Naive B cell (primary cell): ENCODE measurements at regions not wholly inside any gene's neighbourhood (a gene's known extent, or its start where the extent isn't known, plus 50 kb on each side); places are given as distances from the start of the nearest gene placed in this dataset.

Experiments
- ATAC-seq, 2 donors: fragments of 150-1000 bp; cut with Tn5 transposase; 2 replicates each; pipeline ENCODE4 v1.10.0; 2021; ENCODE audit warnings: low read depth in 2 of 2, mild to moderate bottlenecking in 2 of 2, moderate library complexity in 2 of 2
- DNase-seq: peaks from one replicate; pipeline ENCODE4 v3.0.0; 2022
- H3K27ac Mint-ChIP-seq, 6 donors: one replicate each; pipeline ENCODE4 v1.8.0; 2020 to 2022; ENCODE audit warnings: mild to moderate bottlenecking in 6 of 6, mixed read lengths in 6 of 6, moderate library complexity in 5 of 6, inconsistent platforms in 2 of 6
- H3K27me3 Mint-ChIP-seq, 3 donors: one replicate each; pipeline ENCODE4 v1.8.0; 2021 to 2022; ENCODE audit warnings: mixed read lengths in 3 of 3, mild to moderate bottlenecking in 1 of 3
- H3K36me3 Mint-ChIP-seq, 2 donors: one replicate each; pipeline ENCODE4 v1.8.0; 2020 to 2022; ENCODE audit warnings: mixed read lengths in 2 of 2, inconsistent platforms in 1 of 2, mild to moderate bottlenecking in 1 of 2
- H3K4me1 Mint-ChIP-seq, 3 donors: one replicate each; pipeline ENCODE4 v1.8.0; 2020 to 2022; ENCODE audit warnings: mixed read lengths in 3 of 3, inconsistent platforms in 1 of 3, mild to moderate bottlenecking in 1 of 3, moderate library complexity in 1 of 3
- H3K4me3 Mint-ChIP-seq, 8 donors: one replicate each; pipeline ENCODE4 v1.8.0; 2020 to 2022; ENCODE audit warnings: mild to moderate bottlenecking in 8 of 8, mixed read lengths in 8 of 8, moderate library complexity in 8 of 8, inconsistent platforms in 2 of 8
- H3K9me3 Mint-ChIP-seq, 7 donors: one replicate each; pipeline ENCODE4 v1.8.0; 2020 to 2022; ENCODE audit warnings: mixed read lengths in 7 of 7, mild to moderate bottlenecking in 5 of 7, inconsistent platforms in 2 of 7, moderate library complexity in 1 of 7

GRCh38 chr7:12066004-12066403, 145.1 kb upstream of the TMEM106B start:
- Mint-ChIP-seq H3K4me3 (no peak overlapping the region), H3K36me3 (no peaks in the 10 kb centered on the region)

GRCh38 chr7:12066521-12066920, 144.6 kb upstream of the TMEM106B start:
- H3K9me3 Mint-ChIP-seq: no peaks in the 10 kb centered on the region
- DNase-seq (no peak), ATAC-seq (peak; percentile 18 to 35)
- H3K27ac Mint-ChIP-seq: peak overlapping the region in 1 of 6 donors; percentile 1
- no peaks in the 10 kb centered on the region for H3K36me3 Mint-ChIP-seq
- H3K4me1 Mint-ChIP-seq: no peaks in the 10 kb centered on the region
- no peaks in the 10 kb centered on the region for H3K27me3 Mint-ChIP-seq
- H3K4me3 Mint-ChIP-seq: no peak overlapping the region

More at GRCh38 chr7:12066004-12066403, 145.1 kb upstream of the TMEM106B start:
- no peak for DNase-seq
- ATAC-seq: no peak
- no peaks in the 10 kb centered on the region for H3K27me3 Mint-ChIP-seq
- no peaks in the 10 kb centered on the region for H3K9me3 Mint-ChIP-seq
- H3K4me1 Mint-ChIP-seq: no peaks in the 10 kb centered on the region
- peak overlapping the region in 2 of 6 donors; percentile 64 to 92 for H3K27ac Mint-ChIP-seq

DNA sequence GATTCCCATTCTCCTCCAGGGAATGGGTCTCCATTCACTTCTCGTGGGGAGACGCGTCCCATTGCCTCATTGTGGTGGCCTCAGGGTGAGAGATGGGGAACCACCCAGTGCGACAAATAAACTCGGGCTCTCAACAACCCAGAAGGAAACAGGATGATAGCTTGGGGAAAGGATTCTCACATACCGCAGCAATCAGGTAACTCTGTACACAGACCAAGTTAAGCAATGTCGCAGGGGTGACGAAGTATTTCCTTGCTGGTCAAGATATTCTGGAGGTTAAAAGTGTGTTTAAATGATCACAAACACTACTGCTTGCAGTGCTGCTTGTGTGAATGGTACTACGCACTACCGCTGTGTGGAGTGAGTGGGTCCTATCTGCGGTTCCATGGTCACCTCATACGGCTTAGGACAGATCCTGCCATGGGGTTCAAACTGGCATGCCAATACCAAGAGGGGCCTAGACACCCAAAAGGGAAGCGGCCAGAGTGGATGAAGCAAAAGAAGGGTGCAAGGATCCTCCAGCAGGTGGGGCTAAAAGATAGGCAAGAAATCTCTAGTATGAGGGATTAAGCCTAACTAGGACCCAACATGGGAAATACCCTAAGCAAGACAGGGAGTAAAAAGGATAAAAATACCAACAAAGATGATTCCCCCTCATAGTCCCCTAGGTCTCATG, 143.8 kb upstream of the TMEM106B start:
- Mint-ChIP-seq H3K9me3 (no peaks in the 10 kb centered on the region), H3K27me3 (peaks cover 0 to under 1% (median under 1%) of the 10 kb centered on the region in 3 donors), H3K4me3 (no peak overlapping the region), H3K36me3 (no peaks in the 10 kb centered on the region), H3K4me1 (no peaks in the 10 kb centered on the region), H3K27ac (no peak overlapping the region)
- ATAC-seq (peak; percentile 64 to 72), DNase-seq (peak; percentile 43)

- Mint-ChIP-seq H3K4me3 (no peak overlapping the region), H3K36me3 (peaks cover 0 to 3% of the 10 kb centered on the region in 2 donors), H3K27me3 (peaks cover 0 to 6% (median 4%) of the 10 kb centered on the region in 3 donors), H3K4me1 (no peaks in the 10 kb centered on the region), H3K9me3 (peaks cover 0 to 11% (median 3%) of the 10 kb centered on the region in 7 donors), H3K27ac (no peak overlapping the region)
- DNase-seq (no peak), ATAC-seq (no peak)
Observed at GRCh38 chr7:12069757-12070156, 141.3 kb upstream of the TMEM106B start.

- H3K27me3 Mint-ChIP-seq: peaks cover under 1 to 6% (median 4%) of the 10 kb centered on the region in 3 donors
- H3K27ac Mint-ChIP-seq: peak overlapping the region in 2 of 6 donors; percentile 1 to 13
- H3K4me1 Mint-ChIP-seq: no peaks in the 10 kb centered on the region
- ATAC-seq (no peak), DNase-seq (no peak)
- peaks cover 6 to 9% of the 10 kb centered on the region in 2 donors for H3K36me3 Mint-ChIP-seq
- peaks cover 6 to 27% (median 11%) of the 10 kb centered on the region in 7 donors for H3K9me3 Mint-ChIP-seq
- no peak overlapping the region for H3K4me3 Mint-ChIP-seq
Observed at GRCh38 chr7:12074889-12075288, 136.2 kb upstream of the TMEM106B start.

- no peak for ATAC-seq
- H3K36me3 Mint-ChIP-seq: peaks cover 4 to 6% of the 10 kb centered on the region in 2 donors
- H3K27ac Mint-ChIP-seq: no peak overlapping the region
- H3K9me3 Mint-ChIP-seq: peaks cover 2 to 13% (median 6%) of the 10 kb centered on the region in 7 donors
- DNase-seq: no peak
- no peak overlapping the region for H3K4me3 Mint-ChIP-seq
- H3K4me1 Mint-ChIP-seq: no peaks in the 10 kb centered on the region
- peaks cover 3 to 13% (median 8%) of the 10 kb centered on the region in 3 donors for H3K27me3 Mint-ChIP-seq
Observed at GRCh38 chr7:12080006-12080405, 131.1 kb upstream of the TMEM106B start.

GRCh38 chr7:12085516-12085915, 125.6 kb upstream of the TMEM106B start:
- no peak for ATAC-seq

DNA sequence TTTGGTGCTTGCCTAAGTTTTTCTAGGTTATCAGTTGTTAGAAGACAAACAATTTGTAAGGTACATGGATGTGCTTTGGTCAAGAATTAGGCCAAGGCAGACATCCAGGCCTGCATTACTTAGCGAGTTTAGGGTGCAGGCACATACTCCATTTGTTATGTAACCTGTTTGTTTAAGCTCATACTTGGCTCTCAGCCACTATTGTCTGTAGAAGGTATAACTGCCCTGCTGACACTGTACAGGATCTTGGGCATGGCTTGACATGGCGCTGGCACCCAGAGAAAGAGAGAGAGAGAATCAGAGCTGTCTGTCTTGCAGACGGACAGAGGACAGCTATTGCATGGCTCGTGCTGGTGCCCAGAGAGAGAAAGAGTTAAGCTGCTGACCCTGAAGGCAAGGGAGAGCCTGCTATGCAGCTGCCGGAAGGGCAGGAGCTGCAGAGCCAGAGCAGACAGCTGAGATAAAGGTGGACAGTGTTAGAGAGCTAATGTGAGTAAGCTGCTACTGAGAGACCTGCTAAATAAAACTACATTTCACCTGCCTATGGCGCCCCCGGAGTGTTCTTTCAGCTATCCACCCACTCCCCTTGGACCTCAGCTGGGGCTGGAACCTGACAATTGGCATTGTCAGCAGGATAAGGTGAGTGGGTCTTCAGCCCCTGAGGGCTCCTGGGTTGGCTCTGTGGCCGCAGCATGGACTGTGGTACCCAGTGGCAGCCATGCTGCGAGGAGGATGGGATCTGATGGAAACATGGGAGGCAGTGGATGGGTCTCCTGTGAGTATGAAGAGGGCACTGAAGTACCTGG, 120.9 kb upstream of the TMEM106B start:
- H3K27ac Mint-ChIP-seq: no peak overlapping the region

More at GRCh38 chr7:12085516-12085915, 125.6 kb upstream of the TMEM106B start:
- peaks cover 0 to 3% (median 0%) of the 10 kb centered on the region in 7 donors for H3K9me3 Mint-ChIP-seq
- peaks cover 7 to 15% (median 12%) of the 10 kb centered on the region in 3 donors for H3K27me3 Mint-ChIP-seq
- H3K27ac Mint-ChIP-seq: no peak overlapping the region
- no peaks in the 10 kb centered on the region for H3K4me1 Mint-ChIP-seq
- no peak overlapping the region for H3K4me3 Mint-ChIP-seq
- no peak for DNase-seq
- no peaks in the 10 kb centered on the region for H3K36me3 Mint-ChIP-seq

DNA sequence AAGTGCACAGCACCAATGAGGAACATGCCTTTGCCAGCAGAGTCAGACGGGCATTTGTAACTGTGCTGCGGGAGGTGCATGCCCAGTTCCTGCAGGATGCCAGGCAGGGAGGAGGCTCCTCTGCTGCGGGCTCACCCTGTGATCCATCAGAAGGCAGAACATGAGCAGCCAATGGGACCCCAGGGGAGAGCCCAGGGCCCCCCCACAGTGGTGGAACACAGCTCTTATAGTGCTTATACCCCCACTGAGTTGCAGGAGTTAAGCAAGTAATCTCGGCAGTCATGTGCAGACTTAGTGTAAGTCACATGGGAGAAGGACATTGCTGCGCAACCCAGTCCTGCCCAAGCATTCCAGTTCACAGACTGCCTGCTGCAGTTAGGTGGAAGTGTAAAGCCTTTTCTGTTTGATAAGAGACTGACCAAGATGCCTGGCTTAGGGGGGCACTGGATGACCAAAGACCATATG, 120.3 kb upstream of the TMEM106B start:
- Mint-ChIP-seq H3K4me3 (no peak overlapping the region), H3K9me3 (peaks cover 0 to 4% (median 0%) of the 10 kb centered on the region in 7 donors), H3K36me3 (no peaks in the 10 kb centered on the region), H3K4me1 (no peaks in the 10 kb centered on the region), H3K27ac (no peak overlapping the region), H3K27me3 (peaks cover 8 to 22% (median 12%) of the 10 kb centered on the region in 3 donors)
- ATAC-seq: no peak
- DNase-seq: no peak

More for the DNA sequence above, 120.9 kb upstream of the TMEM106B start:
- ATAC-seq (no peak), DNase-seq (no peak)
- Mint-ChIP-seq H3K36me3 (no peaks in the 10 kb centered on the region), H3K4me3 (no peak overlapping the region), H3K27me3 (peaks cover 4 to 27% (median 12%) of the 10 kb centered on the region in 3 donors), H3K4me1 (no peaks in the 10 kb centered on the region), H3K9me3 (peaks cover 0 to 4% (median 0%) of the 10 kb centered on the region in 7 donors)

DNA sequence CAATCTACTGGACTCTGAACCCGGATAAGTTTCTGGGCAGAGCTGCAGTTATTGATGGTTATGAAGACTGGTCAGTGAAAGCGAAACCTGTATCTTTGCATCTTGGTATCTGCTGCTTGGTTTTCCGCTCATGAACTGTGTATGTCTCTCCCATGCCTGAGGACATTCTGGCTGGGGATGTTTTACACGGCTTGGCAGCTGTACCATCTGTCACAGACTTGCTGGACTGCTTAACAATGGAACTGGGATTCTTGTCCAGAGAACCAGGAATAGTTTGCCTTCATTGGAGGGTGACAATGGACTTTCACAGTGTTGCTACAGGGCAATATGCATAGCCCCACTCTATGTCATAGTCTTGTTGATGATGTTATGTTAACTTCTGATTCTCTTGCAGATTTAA, 119.9 kb upstream of the TMEM106B start:
- Mint-ChIP-seq H3K27ac (no peak overlapping the region), H3K27me3 (peaks cover 10 to 18% (median 12%) of the 10 kb centered on the region in 3 donors), H3K4me3 (no peak overlapping the region), H3K4me1 (no peaks in the 10 kb centered on the region), H3K9me3 (peaks cover 0 to 4% (median 0%) of the 10 kb centered on the region in 7 donors), H3K36me3 (no peaks in the 10 kb centered on the region)
- ATAC-seq (no peak), DNase-seq (no peak)

DNA sequence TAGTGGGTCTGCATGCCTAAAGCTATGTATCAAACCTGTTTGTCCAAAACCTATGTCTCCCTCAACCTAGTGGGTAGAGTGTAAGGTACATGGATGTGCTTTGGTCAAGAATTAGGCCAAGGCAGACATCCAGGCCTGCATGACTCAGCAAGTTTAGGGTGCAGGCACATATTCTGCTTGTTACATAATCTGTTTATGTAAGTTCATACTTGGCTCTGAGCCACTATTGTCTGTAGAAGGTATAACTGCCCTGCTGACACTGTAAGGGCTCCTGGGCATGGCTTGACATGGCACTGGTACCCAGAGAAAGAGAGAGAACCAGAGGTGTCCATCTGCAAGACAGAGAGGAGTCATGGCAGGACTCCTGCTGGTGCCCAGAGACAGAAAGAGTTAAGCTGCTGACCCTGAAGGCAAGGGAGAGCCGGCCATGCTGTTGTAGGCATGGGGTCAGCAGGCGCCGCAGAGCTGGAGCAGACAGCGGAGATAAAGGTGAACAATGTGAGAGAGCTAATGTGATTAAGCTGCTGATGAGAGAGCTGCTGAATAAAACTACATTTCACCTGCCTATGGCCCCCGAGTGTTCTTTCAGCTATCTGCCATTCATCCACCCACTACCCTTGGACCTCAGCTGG, 118.5 kb upstream of the TMEM106B start:
- no peak for ATAC-seq
- Mint-ChIP-seq H3K27ac (no peak overlapping the region), H3K9me3 (peaks cover 0 to 1% (median 0%) of the 10 kb centered on the region in 7 donors), H3K27me3 (peaks cover 10 to 17% (median 12%) of the 10 kb centered on the region in 3 donors), H3K36me3 (no peaks in the 10 kb centered on the region), H3K4me1 (no peaks in the 10 kb centered on the region), H3K4me3 (no peak overlapping the region)
- DNase-seq: no peak

- no peaks in the 10 kb centered on the region for H3K4me1 Mint-ChIP-seq
- no peak overlapping the region for H3K27ac Mint-ChIP-seq
- H3K36me3 Mint-ChIP-seq: no peaks in the 10 kb centered on the region
- ATAC-seq (no peak), DNase-seq (no peak)
- peaks cover 0 to 1% (median 0%) of the 10 kb centered on the region in 7 donors for H3K9me3 Mint-ChIP-seq
- no peak overlapping the region for H3K4me3 Mint-ChIP-seq
- H3K27me3 Mint-ChIP-seq: peaks cover 10 to 17% (median 12%) of the 10 kb centered on the region in 3 donors
Observed at GRCh38 chr7:12093365-12093764, 117.7 kb upstream of the TMEM106B start.

DNA sequence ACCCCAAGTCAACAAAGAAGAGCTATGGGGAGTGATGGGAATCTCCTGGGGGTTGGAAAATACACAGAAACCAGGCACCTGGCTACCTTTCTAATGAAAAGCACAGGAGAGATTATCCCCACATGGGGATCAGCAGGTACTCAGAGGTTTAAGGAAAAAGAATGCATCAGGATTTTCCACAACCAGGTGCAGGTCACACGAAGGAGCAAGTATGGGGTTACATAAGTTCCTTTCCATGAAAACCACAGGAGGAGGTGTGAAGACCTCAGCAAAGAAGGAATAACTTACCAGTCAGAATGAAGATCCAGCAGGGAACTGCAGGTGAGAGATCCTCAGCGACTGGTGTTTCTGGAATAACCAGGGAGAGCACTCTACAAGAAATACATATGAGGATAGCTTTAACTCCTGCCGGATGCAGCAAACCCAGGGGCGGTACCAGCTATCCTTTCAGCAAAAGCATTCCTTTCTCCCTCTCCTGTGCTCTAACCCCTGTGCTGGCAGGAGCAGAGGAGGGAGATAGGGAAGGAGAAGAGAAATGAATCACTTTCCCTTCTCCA, 116.7 kb upstream of the TMEM106B start:
- peaks cover 10 to 17% (median 12%) of the 10 kb centered on the region in 3 donors for H3K27me3 Mint-ChIP-seq
- no peak overlapping the region for H3K4me3 Mint-ChIP-seq
- no peak for ATAC-seq
- DNase-seq: no peak
- H3K27ac Mint-ChIP-seq: no peak overlapping the region
- H3K4me1 Mint-ChIP-seq: no peaks in the 10 kb centered on the region
- no peaks in the 10 kb centered on the region for H3K36me3 Mint-ChIP-seq
- peaks cover 0 to 1% (median 0%) of the 10 kb centered on the region in 7 donors for H3K9me3 Mint-ChIP-seq
